ENCODE measurements at regions not wholly inside any gene's neighbourhood (a gene's known extent, or its start where the extent isn't known, plus 50 kb on each side); places are given as distances from the start of the nearest gene placed in this dataset.

DNA sequence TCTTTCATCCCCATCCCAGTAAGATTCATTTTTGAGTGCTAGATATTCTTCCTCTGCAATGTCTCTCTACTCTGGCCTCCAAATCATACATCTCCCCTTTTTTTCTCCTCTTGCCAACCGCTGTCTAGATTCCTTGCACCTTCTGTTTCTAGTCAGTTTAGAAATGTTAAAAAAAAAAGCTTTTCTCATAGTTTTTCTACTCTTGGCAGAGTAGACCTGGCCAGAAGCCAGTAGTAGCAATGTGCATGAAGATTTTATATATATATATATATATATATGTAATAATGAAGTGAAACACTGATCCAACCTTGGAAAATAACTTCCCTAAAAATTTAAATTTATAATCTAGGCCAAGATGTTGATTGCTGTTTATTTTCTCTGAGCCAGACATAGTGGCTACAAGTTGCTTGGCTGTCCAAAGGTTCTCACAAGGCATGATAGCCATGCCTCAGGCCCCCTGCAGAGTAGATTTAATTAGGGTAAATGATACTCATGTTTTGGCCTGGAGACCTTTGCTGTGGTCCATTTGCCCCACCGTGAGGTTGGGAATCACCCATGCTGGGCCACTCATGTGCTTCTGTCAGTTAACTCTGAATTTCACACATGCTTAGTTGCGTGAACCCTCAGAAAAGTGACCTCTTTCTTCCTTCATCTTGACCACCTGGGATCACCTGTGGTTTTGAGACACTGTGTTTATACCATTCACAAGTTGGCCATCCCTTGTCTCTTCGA, 103.4 kb upstream of the KCNE2 start:
- no peak overlapping the region for H3K4me3 ChIP-seq (ENCODE audit: low read depth, low read length)
- no peak for TF ChIP-seq CTCF (IDR thresholded peaks at IDR 0.05; ENCODE audit: borderline replicate concordance, insufficient read depth, low read depth, low read length)

GRCh38 chr21:34261841-34262468, 101.9 kb upstream of the KCNE2 start:
- TF ChIP-seq CTCF (IDR thresholded peaks at IDR 0.05; ENCODE audit: borderline replicate concordance, insufficient read depth, low read depth, low read length) = no peak
- H3K4me3 ChIP-seq (ENCODE audit: low read depth, low read length) = no peak overlapping the region

DNA sequence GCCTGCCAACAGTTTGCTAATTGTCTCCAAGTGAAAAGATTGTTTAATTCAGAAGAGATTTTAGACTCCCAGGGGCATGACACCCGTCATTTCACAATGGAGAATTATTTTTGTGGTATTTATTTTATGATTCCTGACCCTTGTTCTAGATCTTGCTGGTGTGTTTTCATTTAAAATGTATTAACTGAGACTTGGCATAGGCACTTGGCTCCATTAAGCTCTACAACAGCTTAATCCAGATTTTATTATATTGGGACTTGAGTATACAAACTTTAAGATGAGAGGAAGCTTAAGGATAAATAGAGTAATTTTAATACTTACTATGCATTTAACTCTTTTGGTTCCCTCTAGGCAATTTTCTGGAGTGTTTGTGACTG, 101.3 kb upstream of the KCNE2 start:
- no peak overlapping the region for H3K4me3 ChIP-seq (ENCODE audit: low read depth, low read length)
- no peak for TF ChIP-seq CTCF (IDR thresholded peaks at IDR 0.05; ENCODE audit: borderline replicate concordance, insufficient read depth, low read depth, low read length)

- H3K4me3 ChIP-seq (ENCODE audit: low read depth, low read length) = no peak overlapping the region
- TF ChIP-seq CTCF (IDR thresholded peaks at IDR 0.05; ENCODE audit: borderline replicate concordance, insufficient read depth, low read depth, low read length) = no peak
Observed at GRCh38 chr21:34263629-34264028, 100.2 kb upstream of the KCNE2 start.

DNA sequence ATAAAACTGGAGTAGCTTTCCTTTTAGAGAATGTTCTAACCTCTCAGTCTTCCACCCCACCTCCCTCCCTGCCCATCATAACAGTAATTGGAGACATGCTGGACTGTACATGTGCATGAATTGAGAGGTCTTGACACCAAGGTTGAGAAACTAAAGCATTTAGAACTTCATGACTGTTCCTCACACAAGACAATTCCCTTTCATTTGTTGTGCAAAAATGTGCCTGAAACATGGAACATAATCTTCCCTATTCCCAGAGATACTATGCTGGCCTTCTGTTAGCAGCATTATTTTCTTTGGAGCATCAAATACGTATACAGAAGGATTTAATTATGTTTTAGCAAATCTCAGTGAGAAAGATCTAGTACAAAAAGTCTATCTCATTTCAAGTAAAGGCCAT, 97.5 kb upstream of the KCNE2 start:
- H3K4me3 ChIP-seq (ENCODE audit: low read depth, low read length) = no peak overlapping the region
- TF ChIP-seq CTCF (IDR thresholded peaks at IDR 0.05; ENCODE audit: borderline replicate concordance, insufficient read depth, low read depth, low read length) = no peak

- no peak for TF ChIP-seq CTCF (IDR thresholded peaks at IDR 0.05; ENCODE audit: borderline replicate concordance, insufficient read depth, low read depth, low read length)
- H3K4me3 ChIP-seq (ENCODE audit: low read depth, low read length) = no peak overlapping the region
Observed at GRCh38 chr21:34268493-34268892, 95.3 kb upstream of the KCNE2 start.

GRCh38 chr21:34270411-34270810, 93.4 kb upstream of the KCNE2 start:
- no peak for TF ChIP-seq CTCF (IDR thresholded peaks at IDR 0.05; ENCODE audit: borderline replicate concordance, insufficient read depth, low read depth, low read length)
- no peak overlapping the region for H3K4me3 ChIP-seq (ENCODE audit: low read depth, low read length)

Data from GM12875 (cell line).